Gastrocnemius medialis (tissue), 4 donors: ENCODE measurements at regions not wholly inside any gene's neighbourhood (a gene's known extent, or its start where the extent isn't known, plus 50 kb on each side); places are given as distances from the start of the nearest gene placed in this dataset.

Experiments
- ATAC-seq, 2 donors: fragments of 150-250 bp; one replicate each; pipeline ENCODE4 v1.9.1; 2016
- DNase-seq, 2 donors: peaks; one replicate each; pipeline ENCODE4 v3.0.0-alpha.2; 2019
- H3K27ac ChIP-seq, 4 donors: fragments of 200-600 bp; sonication (generic); 1 replicate in 1 of 4; 2 replicates in 3 of 4; pipeline ENCODE4 v1.5.1; 2016 to 2018; ENCODE audit warnings: mild to moderate bottlenecking in 2 of 4, moderate library complexity in 1 of 4
- H3K27me3 ChIP-seq, 3 donors: fragments of 200-600 bp; sonication (generic) in 2 of 3; 1 replicate in 1 of 3; 2 replicates in 2 of 3; pipeline versions ENCODE4 v1.5.1 to v1.6.0; 2016 to 2019; ENCODE audit warnings: mild to moderate bottlenecking in 1 of 3, moderate library complexity in 1 of 3
- H3K36me3 ChIP-seq, 2 donors: fragments of 200-600 bp; sonication (generic) in 1 of 2; one replicate each; pipeline ENCODE4 v1.5.1; 2017 to 2018
- H3K4me1 ChIP-seq, 2 donors: fragments of 200-600 bp; sonication (generic) in 1 of 2; one replicate each; pipeline ENCODE4 v1.5.1; 2016 to 2017; ENCODE audit warnings: mild to moderate bottlenecking in 2 of 2
- H3K4me3 ChIP-seq, 4 donors: fragments of 200-600 bp; sonication (generic) in 3 of 4; 1 replicate in 1 of 4; 2 replicates in 3 of 4; pipeline ENCODE4 v1.5.1; 2016 to 2019; ENCODE audit warnings: mild to moderate bottlenecking in 2 of 4
- H3K9me3 ChIP-seq, 3 donors: fragments of 200-600 bp; sonication (generic) in 2 of 3; 1 replicate in 1 of 3; 2 replicates in 2 of 3; pipeline ENCODE4 v1.5.1; 2016 to 2019
- POLR2A ChIP-seq, 2 donors: fragments of 450-650 bp; IDR thresholded peaks; one replicate each; pipeline ENCODE4 v1.6.1; 2017; ENCODE audit warnings: antibody characterized with exemption in 2 of 2, mild to moderate bottlenecking in 2 of 2, moderate library complexity in 2 of 2
- in situ Hi-C, 4 donors: fragments of 200-750 bp; cut with MboI; loops; one replicate each; pipeline versions ENCODE4 v1.15.0 to v1.8.0; 2017; ENCODE audit warnings: low sequenced_read_pairs in 4 of 4
- intact Hi-C: fragments of 100-400 bp; cut with DNase I; formaldehyde crosslinking; loops from one replicate; pipeline ENCODE4 v1.15.1; 2023; ENCODE audit warnings: low total_unique reads
- TF ChIP-seq, protein P1 (sequence below), 5 experiments: fragments of 450-650 bp in 3 of 5; fragments of 200-600 bp in 2 of 5; sonication (generic) in 2 of 5; IDR thresholded peaks in 4 of 5; conservative IDR thresholded peaks in 1 of 5; 1 replicate in 4 of 5; 2 replicates in 1 of 5; pipeline ENCODE4 v1.5.1; 2016 to 2019; ENCODE audit warnings: antibody characterized with exemption in 5 of 5, mild to moderate bottlenecking in 3 of 5, moderate library complexity in 3 of 5

- no peak overlapping the region for H3K27ac ChIP-seq
- no peaks in the 10 kb centered on the region for H3K9me3 ChIP-seq
- no peak for TF ChIP-seq POLR2A (IDR thresholded peaks at IDR 0.05)
- TF ChIP-seq, protein P1, sequence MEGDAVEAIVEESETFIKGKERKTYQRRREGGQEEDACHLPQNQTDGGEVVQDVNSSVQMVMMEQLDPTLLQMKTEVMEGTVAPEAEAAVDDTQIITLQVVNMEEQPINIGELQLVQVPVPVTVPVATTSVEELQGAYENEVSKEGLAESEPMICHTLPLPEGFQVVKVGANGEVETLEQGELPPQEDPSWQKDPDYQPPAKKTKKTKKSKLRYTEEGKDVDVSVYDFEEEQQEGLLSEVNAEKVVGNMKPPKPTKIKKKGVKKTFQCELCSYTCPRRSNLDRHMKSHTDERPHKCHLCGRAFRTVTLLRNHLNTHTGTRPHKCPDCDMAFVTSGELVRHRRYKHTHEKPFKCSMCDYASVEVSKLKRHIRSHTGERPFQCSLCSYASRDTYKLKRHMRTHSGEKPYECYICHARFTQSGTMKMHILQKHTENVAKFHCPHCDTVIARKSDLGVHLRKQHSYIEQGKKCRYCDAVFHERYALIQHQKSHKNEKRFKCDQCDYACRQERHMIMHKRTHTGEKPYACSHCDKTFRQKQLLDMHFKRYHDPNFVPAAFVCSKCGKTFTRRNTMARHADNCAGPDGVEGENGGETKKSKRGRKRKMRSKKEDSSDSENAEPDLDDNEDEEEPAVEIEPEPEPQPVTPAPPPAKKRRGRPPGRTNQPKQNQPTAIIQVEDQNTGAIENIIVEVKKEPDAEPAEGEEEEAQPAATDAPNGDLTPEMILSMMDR (IDR thresholded peaks at IDR 0.05 in 4 of 5, conservative IDR thresholded peaks at IDR 0.05 in 1 of 5): no peak
- in situ Hi-C loops (no loop called here), intact Hi-C loops (no loop called here)
- no peak for DNase-seq
- no peaks in the 10 kb centered on the region for H3K27me3 ChIP-seq
- H3K4me3 ChIP-seq: no peak overlapping the region
- H3K36me3 ChIP-seq: no peaks in the 10 kb centered on the region
- no peak for ATAC-seq
- H3K4me1 ChIP-seq: no peaks in the 10 kb centered on the region
Observed at GRCh38 chr2:16050908-16051489, 110.6 kb downstream of the MYCN start.

- DNase-seq (no peak), ATAC-seq (no peak)
- Histone ChIP-seq H3K4me3 (no peak overlapping the region), H3K36me3 (no peaks in the 10 kb centered on the region), H3K27ac (no peak overlapping the region), H3K4me1 (no peaks in the 10 kb centered on the region), H3K9me3 (no peaks in the 10 kb centered on the region), H3K27me3 (no peaks in the 10 kb centered on the region)
- in situ Hi-C loops (no loop called here), intact Hi-C loops (no loop called here)
- TF ChIP-seq, protein P1 (IDR thresholded peaks at IDR 0.05 in 4 of 5, conservative IDR thresholded peaks at IDR 0.05 in 1 of 5): no peak
Observed at GRCh38 chr2:16050261-16050907, 110.0 kb downstream of the MYCN start.

DNA sequence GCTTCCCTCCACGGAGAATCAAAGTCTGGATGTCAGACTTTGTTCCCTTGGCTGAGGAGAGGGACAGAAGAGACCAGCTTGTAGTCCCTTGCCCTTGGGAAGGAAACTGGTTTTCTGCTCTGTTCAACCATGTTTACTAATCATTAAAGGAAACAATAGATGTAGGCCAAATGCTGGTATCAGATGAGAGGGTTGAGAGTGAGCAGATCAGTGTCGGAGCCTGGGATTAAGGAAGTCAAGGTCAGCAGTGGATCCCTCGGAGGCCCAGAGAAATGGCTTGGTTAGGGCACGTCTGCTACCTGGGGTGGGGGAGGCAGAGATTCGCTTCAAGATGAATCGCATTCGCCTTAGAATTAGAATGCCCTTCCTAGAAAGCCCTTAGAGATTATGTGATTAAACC is 109.1 kb downstream of the MYCN start:
- intact Hi-C loops: no loop called here
- H3K27me3 ChIP-seq: no peaks in the 10 kb centered on the region
- no peak overlapping the region for H3K4me3 ChIP-seq
- H3K27ac ChIP-seq: no peak overlapping the region
- H3K9me3 ChIP-seq: no peaks in the 10 kb centered on the region
- DNase-seq (no peak), ATAC-seq (no peak)
- H3K36me3 ChIP-seq: no peaks in the 10 kb centered on the region
- no peak for TF ChIP-seq POLR2A (IDR thresholded peaks at IDR 0.05)
- TF ChIP-seq, protein P1 (IDR thresholded peaks at IDR 0.05 in 4 of 5, conservative IDR thresholded peaks at IDR 0.05 in 1 of 5): no peak
- H3K4me1 ChIP-seq: no peaks in the 10 kb centered on the region
- in situ Hi-C loops: no loop called here

DNA sequence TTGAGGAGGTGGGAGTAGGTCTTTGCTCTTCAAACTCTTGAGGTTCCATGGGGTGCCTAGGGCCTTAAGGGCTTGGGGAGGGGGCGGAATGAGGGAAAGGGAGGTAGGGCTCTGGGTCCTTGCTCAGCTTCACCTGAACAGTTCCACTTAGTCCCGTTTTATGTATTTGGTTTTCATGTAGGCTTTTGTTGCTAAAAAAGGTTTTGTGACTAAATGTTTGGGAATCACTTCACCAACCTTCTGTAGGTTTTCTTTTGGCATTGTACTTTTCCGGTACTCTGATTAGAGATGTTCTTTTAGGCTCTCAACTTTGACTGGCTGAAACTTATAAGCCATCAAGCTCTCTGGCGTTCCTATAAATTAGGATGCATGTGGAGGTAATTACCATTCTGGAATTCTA is 108.1 kb downstream of the MYCN start:
- H3K36me3 ChIP-seq: no peaks in the 10 kb centered on the region
- H3K9me3 ChIP-seq: no peaks in the 10 kb centered on the region
- intact Hi-C loops (no loop called here), in situ Hi-C loops (no loop called here)
- TF ChIP-seq POLR2A (IDR thresholded peaks at IDR 0.05): no peak
- TF ChIP-seq, protein P1 (IDR thresholded peaks at IDR 0.05 in 4 of 5, conservative IDR thresholded peaks at IDR 0.05 in 1 of 5): no peak
- no peak overlapping the region for H3K4me3 ChIP-seq
- no peak for ATAC-seq
- no peak overlapping the region for H3K27ac ChIP-seq
- no peak for DNase-seq
- H3K4me1 ChIP-seq: no peaks in the 10 kb centered on the region
- H3K27me3 ChIP-seq: no peaks in the 10 kb centered on the region

DNA sequence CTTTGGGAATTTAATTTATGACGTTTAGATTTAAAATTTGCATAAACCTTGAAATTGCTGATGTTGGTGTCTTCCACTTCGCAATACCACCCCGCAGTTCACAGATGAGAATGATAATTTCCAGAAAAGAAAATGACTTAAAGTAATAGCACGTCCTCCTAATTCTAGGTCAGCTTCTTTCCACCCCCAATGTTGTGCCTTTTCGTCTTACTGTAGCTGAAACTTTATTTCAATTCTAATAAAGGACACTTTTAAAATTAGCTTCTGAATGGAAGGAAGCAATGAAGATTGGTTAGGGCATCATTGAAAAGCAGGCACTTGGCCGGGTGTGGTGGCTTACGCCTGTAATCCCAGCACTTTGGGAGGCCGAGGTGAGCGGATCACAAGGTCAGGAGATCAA is 107.4 kb downstream of the MYCN start:
- no peaks in the 10 kb centered on the region for H3K9me3 ChIP-seq
- no peaks in the 10 kb centered on the region for H3K27me3 ChIP-seq
- H3K4me1 ChIP-seq: no peaks in the 10 kb centered on the region
- H3K36me3 ChIP-seq: no peaks in the 10 kb centered on the region
- in situ Hi-C loops: no loop called here
- no peak overlapping the region for H3K27ac ChIP-seq
- no peak overlapping the region for H3K4me3 ChIP-seq
- no peak for ATAC-seq
- no peak for DNase-seq
- TF ChIP-seq, protein P1 (IDR thresholded peaks at IDR 0.05 in 4 of 5, conservative IDR thresholded peaks at IDR 0.05 in 1 of 5): no peak
- TF ChIP-seq POLR2A (IDR thresholded peaks at IDR 0.05): no peak
- intact Hi-C loops: no loop called here
